ENCODE measurements at regions not wholly inside any gene's neighbourhood (a gene's known extent, or its start where the extent isn't known, plus 50 kb on each side); places are given as distances from the start of the nearest gene placed in this dataset.

DNA sequence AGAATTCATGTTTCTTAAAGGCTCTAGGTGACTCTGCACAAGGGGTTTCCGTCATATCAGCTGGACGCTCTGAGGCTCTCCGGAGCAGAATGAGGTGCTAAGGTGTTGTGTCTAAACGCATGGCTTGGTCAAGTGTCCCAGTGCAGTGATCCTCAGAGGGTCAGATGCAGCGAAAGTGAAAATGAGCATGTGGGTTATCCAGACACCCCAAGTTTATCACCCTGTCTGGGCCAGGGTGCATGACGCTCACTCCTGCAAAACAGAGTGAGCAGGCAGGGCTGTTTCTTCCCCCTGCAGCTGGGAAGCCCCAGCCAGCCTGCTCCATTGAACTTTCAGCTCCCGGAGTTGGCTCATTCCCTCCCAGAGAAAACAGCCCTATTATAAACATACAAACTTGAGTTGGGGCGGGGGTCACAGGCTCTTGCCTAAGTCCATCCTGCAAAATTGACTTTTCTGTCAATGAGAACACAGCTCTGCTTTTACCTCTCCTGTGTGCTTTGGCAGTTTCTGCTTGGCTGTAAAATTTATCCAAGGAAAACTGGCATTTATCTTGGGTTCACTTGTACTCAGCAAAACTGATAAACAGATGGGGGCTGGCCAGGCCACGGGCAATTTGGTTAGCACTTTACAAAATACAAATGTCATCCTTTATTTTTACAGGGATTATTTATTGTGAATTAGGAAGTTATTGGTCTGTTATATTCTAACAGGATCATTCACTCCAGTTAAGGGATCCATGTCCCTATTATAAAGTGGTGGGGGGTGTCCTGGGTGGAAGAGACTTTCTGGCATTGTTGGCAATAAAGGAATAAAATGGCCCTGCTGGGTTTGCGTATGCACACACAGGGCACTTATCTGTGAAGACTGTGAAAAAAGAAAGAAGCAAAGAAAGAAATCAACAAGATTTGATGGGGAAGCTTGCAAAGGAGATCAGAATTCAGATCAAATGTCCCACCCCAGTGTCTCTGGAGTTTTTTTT, 154.9 kb downstream of the FOXA2 start:
- no peak for DNase-seq

DNA sequence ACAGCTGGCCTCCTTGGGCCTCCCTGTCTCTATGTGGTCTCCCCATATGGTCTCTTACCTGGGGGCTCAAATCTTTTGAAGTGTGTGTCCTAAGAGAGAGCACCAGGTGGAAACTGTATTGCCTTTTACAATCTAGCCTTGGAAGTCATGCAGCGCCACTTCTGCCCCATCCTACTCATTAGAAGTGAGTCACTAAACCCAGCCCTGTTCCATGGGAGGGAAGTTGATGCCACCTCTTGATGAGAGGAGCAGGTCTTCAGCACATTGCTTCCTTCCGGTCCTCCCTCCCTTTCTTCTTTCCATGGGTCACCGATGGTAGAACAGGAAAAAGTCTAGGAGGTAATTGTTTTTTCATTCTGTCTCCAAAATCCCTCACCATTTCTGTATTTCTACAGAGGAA, 156.3 kb downstream of the FOXA2 start:
- no peak for DNase-seq

DNA sequence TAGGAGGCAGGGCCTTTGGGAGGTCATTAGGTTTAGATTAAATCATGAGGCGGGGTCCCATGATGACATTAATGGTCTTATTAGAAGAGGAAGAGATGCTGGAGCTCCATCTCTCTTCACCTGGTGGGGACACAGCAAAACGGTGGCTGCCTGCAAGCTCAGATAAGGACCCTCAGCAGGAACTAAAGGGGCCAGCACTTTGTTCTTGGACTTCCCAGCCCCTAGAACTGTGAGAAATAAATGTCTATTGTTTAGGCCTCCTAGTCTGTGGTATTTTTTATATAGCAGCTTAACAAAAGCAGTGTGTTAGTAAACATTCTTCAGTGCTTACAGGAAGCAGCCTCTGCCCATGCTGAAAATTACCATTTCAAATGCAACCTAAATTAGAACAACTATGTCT, 157.6 kb downstream of the FOXA2 start:
- DNase-seq = no peak

DNA sequence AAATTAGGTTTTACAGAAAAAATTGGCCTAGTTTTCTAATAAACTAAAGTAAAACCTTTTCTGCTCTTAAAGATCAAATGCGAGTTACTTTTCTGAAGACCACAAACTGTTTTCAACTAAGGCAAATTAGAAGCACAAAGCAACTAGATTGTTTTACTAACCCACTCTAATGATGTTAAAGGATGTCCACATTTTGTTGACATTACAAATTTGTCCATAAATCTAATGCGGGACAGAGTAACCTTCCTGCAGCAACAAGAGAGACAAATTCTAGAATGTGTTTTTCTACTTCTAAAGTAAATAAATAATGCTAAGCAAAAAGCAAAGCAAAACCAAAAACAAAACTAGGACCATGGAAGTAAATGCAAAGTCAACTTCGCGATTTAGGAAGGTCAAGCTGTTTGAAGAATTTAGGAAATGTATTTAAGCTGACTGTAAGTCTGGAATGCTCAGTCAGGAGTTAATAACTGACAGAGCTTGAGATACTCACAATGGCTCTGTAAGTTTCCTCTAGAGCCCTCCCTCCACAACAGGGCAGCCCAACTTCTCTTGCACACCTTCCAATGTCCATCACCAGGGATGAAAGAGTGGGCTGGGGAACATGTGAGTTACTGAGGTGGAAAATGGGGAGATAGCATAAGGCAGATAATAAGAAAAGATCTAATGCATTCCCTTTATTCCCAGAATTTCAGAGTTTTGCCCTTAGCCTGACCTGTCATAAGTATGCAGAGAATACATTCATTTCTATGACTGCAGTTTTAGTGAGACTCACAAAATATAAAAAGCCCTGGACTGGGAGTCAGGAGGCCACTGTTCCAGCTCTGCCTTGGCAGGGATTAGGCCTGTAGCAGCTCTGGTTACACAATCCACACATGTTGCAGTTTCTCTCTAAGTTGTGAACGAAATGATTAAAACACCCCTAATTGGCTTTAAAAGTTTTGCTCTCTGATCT, 158.8 kb downstream of the FOXA2 start:
- DNase-seq = no peak

DNA sequence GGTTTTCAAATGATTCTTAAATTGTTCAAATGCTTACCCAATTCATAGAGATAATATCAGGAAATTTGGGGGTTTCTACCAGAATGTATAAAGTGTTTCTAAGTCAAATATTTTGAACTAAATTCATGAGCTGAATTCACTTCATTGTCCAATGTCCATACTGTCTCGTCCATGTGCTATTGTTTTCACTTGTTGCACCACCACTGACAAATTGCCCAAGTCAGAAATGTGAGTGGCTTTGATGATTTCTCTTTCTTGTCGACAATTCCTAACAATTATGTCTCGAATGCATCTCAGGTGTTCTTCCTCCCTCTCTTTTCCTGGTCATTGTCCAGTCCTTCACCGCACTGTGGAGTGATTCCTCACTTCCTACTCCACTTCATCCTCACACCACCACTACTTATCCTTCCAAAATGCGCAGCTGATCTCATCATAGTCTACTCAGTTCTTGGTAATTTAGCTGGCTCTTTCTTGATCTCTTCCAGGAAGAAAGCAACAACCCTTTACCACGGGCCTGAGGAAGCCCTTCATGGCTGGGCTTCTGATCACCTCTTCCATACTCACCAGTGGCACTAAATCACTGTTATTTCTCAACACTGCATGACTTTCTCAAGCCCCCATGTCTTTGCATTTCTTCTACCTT, 161.1 kb downstream of the FOXA2 start:
- DNase-seq = no peak

DNA sequence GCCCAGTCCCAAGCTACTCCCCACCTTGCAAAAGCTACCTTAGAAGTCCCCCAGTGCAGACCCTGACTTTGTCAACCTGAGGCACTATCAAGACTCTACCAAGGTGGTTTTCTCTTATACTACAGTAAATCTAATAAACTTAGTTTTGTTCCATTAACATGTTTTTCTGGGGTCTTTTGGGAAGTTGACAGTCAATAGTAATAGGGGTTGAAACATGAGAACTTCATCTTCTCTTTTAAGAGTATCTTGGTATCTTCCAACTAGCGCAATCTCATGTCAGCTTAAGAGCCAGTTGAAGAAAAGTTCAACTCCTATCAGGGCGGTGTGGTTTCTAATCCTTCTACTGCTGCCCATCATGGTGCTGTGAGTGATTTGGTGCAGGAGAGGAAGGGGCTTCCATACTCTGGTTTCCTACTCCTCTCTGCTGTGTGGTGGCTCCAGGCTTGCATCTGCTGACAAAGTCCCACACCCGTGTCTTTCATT, 164.2 kb downstream of the FOXA2 start:
- no peak for DNase-seq

DNA sequence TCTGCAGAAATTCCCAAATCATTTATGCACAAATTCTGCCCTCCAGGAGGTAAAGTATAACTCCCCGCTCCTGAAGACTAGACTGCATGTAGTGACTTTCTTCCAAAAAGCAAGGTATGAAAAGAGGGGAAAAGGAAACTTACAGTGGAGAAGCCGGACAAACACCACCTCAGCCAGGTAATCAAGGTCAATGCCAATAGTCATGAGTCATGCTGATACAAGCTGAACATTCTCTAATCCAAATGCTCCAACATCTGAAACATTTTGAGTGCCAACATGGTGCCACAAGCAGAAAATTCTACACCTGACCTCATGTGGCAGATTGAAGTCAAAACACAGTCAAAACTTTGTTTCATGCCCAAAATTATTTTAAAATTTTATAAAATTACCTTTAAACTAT, 165.6 kb downstream of the FOXA2 start:
- DNase-seq = no peak

DNA sequence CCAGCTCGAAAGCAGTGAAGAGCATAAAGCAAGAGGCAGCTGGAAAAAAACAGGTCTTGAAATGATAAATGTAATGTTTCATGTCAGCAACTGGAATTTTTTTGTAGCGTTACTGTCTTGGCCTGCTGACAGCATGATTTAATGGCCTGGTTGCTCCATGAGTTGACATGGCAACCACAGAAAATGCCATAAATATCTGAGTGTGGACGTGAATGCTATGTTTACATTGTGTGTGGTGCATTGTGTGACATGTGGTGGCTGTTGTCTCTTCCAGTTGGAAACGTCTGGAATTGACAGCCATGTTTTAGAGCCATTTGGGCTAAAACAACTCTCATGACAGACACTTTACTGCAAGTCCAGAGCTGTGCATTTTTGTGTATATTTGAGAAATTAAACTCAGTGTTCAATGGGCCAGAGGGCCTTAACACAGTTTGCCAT, 170.0 kb downstream of the FOXA2 start:
- DNase-seq = no peak

DNA sequence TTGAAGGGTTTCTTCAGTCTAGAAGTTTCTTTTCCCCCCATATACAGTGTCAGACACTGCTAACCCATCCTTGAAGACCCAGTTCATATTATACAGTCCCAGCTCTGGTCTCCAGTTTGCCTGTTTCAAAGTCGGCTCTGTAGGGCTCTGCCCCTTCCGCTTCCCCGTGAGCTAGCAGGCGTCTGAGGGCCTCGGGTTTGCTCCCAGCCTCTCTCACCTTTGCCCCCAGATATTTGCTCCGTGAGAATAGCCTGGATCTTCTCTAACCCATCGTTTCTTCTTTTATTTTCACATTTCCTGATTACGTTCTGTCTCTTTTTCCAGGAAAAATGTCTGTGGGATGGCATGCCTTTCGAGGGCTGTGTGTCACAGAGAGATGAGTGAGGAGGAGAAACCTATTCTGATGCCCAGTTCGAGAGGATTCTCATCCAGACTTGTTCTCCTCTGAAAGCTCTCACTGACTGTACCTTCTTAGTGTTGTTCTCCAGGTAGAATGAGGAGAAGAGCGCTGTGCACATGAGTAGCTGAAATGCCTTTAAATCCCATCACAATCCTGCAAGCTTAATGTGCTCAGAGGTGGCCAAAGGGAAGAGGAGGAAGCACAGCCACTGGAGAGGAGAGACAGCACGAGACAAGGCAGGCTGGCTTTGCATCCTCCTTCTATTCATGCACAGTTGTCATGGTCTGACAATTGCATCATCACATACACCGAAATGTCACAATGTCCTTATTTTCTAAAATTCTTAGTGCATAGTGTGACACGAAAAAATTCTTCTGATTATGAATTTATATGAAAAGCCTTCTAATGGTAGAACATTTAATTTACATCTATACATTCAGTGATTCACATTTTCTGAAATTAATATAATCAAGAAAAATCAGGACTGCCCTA, 171.1 kb downstream of the FOXA2 start:
- DNase-seq = no peak

DNA sequence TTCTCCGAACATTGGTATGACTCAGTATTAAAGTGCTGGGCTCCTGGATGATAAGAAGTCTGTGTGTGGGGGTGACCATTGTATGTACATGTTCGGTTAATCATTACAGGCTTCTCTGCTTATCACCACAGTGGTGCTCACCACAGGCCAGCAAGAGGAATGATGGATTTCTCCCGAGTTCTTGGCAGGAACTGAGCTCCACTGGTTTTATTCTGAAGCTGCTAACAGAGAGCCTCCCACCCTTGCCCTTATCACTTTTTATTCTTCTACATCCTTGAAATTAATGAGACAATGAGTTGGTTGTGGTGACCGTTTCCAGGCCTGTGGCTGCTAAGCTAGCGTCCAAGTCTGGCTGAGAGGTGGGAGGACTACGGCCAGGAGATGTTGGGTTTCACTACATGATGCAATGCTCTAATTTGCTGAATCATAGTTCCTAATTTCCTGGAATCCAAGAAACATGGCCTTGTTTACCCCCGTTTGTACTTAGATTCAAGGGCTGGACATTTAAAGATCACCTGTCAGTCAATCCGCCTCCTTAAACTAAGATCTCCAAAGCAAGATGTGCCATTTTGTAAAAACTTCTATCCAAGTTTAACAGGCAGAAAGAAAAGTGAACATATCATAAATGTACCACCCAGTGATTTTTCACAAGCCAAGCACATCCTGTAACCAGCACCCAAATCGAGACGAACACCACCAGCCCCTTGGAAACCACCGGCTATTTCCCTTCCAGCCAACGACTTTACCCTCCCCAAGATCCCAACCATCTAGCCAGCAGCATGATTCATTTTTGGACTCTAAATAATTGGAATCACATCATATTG, 172.5 kb downstream of the FOXA2 start:
- no peak for DNase-seq

DNA sequence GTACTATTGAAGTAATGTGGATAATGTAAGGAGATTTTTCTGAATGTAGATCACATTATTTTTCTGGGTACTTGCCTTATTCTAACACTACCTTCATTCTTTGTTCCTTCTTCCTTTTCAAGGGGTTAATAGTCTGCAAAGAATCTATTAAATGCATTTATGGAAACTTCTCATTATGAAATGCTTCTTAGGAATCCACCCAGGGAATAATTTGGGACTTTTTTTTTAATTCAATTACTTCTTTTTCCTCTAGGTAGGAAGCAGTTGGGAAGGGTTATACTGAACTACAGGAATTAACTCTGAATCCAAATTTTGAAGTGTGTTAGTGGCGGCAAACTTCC, 173.1 kb downstream of the FOXA2 start:
- DNase-seq = no peak

DNA sequence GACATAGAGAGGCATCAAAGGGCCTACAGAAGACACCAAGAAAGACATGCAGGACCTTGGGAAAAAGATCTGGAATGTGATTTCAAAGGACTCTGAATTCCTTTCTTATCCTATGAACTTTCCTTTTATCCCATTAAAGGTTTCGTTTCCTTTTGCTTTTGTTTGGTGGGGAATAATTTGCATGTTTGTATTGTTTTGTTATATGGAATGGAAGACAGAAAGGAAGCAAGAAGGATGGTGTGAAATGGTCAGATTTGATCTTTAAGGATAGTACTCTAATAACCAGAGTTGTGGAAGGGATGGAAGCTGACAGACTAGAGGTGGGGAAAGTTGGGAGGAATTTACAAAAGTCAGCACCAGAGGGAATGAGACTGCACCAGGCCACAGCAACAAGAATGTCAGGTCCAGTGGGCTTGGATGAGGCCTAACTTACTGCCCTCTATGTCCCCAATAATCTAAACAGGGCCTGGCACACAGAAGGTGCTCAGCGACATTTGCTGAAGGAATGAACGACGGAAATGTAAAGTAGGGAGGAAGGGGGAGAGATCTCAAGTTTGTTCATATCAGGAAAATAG, 173.7 kb downstream of the FOXA2 start:
- no peak for DNase-seq

DNA sequence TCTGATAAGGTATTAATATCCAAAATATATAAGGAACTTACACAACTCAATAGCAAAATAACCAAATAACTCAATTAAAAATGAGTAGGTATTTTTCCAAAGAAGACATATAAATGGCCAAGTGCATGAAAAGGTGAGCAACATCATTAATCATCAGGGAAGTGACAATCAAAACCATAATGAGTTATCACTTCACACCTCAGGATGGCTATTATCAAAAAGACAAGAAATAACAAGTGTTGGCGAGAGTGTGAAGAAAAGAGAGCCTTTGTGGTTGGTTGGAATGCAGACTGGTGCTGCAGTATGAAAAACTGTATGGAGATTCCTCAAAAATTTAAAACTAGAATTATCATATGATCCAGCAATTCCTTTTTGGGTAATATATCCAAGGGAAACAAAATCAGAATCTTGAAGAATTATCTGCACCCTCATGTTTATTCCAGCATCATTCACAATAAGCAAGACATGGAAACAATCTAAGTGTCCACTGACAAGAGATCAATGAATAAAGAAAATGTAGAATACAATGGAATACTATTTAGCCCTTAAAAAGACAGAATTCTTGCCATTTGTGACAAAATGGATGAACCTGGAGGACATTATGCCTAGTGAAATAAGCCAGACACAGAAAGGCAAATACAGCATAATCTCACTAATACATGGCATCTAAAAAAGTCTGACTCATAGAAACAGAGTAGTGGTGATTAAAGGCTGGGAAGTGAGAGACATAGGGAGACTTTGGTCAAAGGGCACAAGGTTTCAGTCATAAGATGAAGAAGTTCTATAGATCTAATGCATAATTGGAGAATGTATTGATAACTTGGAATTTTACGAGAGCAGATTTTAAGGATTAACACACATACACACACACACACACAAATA, 175.6 kb downstream of the FOXA2 start:
- no peak for DNase-seq

DNA sequence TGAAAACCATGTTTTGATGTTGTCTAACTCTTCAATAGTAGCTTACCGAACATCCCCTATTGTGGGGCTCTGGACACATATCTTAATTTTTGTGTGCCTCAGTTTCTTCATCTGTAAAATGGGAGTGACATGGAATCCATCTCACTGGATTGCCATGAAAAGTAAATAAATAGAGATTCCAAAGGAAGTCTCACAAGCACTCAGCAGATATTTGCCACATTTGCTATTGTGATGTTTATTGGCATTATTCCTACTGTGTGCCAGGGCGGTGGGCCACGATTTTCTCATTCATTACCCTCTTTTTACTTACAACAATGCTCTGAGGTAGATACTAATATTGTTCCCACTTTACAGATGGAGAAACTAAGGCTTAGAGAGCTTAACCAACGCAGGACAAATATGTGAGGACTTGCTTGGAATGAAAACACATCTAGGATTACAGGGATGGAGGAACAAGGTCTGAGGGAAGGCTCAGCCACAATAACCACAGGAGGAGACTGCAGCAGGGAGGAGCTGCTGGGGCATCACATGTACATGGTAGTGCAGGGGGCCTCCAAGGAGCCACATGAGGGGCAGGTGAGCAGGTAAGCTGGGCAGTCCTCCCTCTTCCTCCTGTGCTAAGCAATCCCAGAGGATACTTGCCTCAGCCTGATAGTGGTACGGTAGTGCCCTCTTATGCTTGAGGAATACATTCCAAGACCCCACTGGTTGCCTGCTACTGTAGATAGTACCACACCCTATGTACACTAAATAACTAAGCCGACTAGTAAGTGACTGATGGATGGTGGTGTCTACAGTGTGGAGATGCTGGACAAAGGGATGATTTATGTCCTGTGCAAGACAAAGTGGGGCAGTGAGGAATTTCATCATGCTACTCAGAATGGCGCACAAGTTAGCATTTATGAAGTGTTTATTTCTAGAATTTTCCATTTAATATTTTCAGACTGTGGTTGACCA, 176.9 kb downstream of the FOXA2 start:
- no peak for DNase-seq

DNA sequence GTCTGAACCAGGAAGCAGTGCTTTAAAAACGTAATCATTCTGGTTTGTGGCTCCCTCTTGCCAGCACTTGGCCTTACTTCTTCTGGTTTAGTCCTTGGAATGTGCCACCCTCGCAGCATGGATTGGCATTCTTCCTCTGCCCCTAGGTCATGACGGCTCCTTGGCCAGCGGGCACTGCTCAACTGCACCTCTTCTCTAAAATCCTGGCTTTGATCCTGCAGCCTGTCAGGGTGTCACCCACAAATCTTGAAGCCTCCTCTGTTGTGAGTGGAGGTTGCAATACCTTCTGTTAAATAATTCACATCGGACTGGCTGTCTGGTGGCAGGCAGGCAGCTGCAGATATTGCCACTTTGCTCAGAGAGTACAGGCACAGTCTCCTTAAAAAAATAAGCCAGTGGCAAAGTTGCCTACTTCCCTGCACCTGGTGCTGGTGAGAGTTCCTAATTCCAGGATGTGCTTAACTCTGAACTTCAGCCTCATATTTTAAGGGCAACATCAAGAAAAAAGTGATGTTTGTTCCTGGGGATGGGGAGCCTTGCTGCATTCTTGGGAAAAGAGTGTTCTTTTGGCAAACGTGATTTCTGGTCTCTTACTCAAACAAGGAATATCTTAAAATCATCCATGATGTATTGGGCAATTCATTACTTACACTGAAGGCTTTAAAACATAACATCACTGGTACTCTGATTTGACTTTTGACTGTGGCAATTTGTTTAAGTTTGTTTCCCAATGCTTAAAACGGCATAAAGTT, 179.8 kb downstream of the FOXA2 start:
- DNase-seq = no peak

DNA sequence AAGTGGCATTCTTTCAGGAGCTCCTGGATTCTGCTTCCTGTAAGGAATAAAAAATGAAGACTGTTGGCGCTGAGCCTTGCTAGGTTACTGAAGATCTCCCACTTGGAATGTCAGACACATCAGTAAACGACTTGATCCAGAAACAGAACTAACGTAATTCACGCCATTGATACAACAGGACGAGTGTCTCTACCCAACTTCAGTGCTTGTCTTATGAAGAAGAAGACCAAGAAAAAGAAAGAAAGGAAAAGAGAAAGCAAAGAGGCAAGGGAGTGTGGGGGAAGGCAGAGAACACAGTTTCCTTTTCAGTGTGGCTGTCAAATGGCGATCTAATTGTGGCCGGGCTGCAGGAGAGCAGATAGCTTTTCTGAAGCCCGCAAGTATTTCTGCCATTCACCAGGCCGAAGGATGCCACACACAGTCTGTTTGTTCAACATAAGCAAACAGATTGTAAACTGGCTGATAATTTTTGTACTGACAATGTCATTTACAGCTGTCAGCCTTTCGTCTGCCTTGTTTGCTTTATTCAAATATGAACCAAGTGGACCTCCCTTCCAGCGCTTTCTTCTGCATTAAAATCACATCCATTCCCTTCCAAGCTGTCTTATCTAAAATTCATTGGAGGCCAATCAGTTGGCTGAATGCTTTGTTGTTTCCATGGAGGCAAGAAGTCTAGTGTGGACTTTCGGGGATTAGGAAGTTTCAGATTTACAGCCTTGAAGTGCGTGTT, 180.6 kb downstream of the FOXA2 start:
- DNase-seq = no peak
